Cardiac muscle cell (in vitro differentiated cells and primary cell): ENCODE measurements at regions not wholly inside any gene's neighbourhood (a gene's known extent, or its start where the extent isn't known, plus 50 kb on each side); places are given as distances from the start of the nearest gene placed in this dataset.

Experiments used
- DNase-seq, 2 donors: peaks; one replicate each; pipeline versions ENCODE4 v3.0.0 to v3.0.0-alpha.2; 2010 to 2017; ENCODE audit warnings: low read depth in 1 of 2, low spot score in 1 of 2
- H3K27ac ChIP-seq: fragments of 200-600 bp; sonication (generic); 2 replicates; pipeline ENCODE4 v1.5.1; 2016
- H3K27me3 ChIP-seq: fragments of 200-600 bp; sonication (generic); 2 replicates; pipeline ENCODE4 v1.6.0; 2016; ENCODE audit warnings: control low read depth
- H3K36me3 ChIP-seq: fragments of 200-600 bp; sonication (generic); 2 replicates; pipeline ENCODE4 v1.5.1; 2016; ENCODE audit warnings: control low read depth
- H3K4me1 ChIP-seq: fragments of 200-600 bp; sonication (generic); 2 replicates; pipeline ENCODE4 v1.8.1; 2017; ENCODE audit warnings: low read depth, mild to moderate bottlenecking, mixed run types
- H3K4me3 ChIP-seq: fragments of 200-600 bp; sonication (generic); 2 replicates; pipeline ENCODE4 v1.5.1; 2016; ENCODE audit warnings: mild to moderate bottlenecking
- H3K9me3 ChIP-seq: fragments of 200-600 bp; sonication (generic); 2 replicates; pipeline ENCODE4 v1.5.1; 2017; ENCODE audit warnings: low read depth, mild to moderate bottlenecking, control low read depth
- CTCF ChIP-seq: IDR thresholded peaks from 2 replicates; pipeline ENCODE4 v1.5.1; 2012; ENCODE audit warnings: low read depth, mild to moderate bottlenecking, low read length

GRCh38 chr12:82040987-82041743 is 282.0 kb upstream of the PPFIA2 start:
- DNase-seq, result no peak
- H3K4me3 ChIP-seq, result no peak overlapping the region
- no peaks in the 10 kb centered on the region for H3K9me3 ChIP-seq
- no peaks in the 10 kb centered on the region for H3K4me1 ChIP-seq
- no peak overlapping the region for H3K27ac ChIP-seq
- TF ChIP-seq CTCF, result no peak
- no peaks in the 10 kb centered on the region for H3K36me3 ChIP-seq
- no peaks in the 10 kb centered on the region for H3K27me3 ChIP-seq

GRCh38 chr12:82034769-82035168 is 275.6 kb upstream of the PPFIA2 start:
- no peaks in the 10 kb centered on the region for H3K36me3 ChIP-seq
- no peak overlapping the region for H3K27ac ChIP-seq
- H3K27me3 ChIP-seq, result no peaks in the 10 kb centered on the region
- no peak for DNase-seq
- no peak for TF ChIP-seq CTCF
- no peaks in the 10 kb centered on the region for H3K9me3 ChIP-seq
- H3K4me3 ChIP-seq, result no peak overlapping the region
- H3K4me1 ChIP-seq, result no peaks in the 10 kb centered on the region

- no peak overlapping the region for H3K27ac ChIP-seq
- TF ChIP-seq CTCF, result no peak
- no peaks in the 10 kb centered on the region for H3K27me3 ChIP-seq
- no peak overlapping the region for H3K4me3 ChIP-seq
- H3K36me3 ChIP-seq, result no peaks in the 10 kb centered on the region
- no peaks in the 10 kb centered on the region for H3K9me3 ChIP-seq
- DNase-seq, result no peak
- no peaks in the 10 kb centered on the region for H3K4me1 ChIP-seq
Observed at GRCh38 chr12:82029936-82030335, 270.8 kb upstream of the PPFIA2 start.

GRCh38 chr12:82028772-82029171 is 269.6 kb upstream of the PPFIA2 start:
- no peak overlapping the region for H3K4me3 ChIP-seq
- H3K27ac ChIP-seq, result no peak overlapping the region
- no peaks in the 10 kb centered on the region for H3K36me3 ChIP-seq
- DNase-seq, result no peak
- no peaks in the 10 kb centered on the region for H3K27me3 ChIP-seq
- no peak for TF ChIP-seq CTCF
- no peaks in the 10 kb centered on the region for H3K9me3 ChIP-seq
- H3K4me1 ChIP-seq, result no peaks in the 10 kb centered on the region

GRCh38 chr12:82027612-82028011 is 268.5 kb upstream of the PPFIA2 start:
- Histone ChIP-seq H3K27me3 (no peaks in the 10 kb centered on the region), H3K4me3 (no peak overlapping the region)

More at GRCh38 chr12:82027612-82028011, 268.5 kb upstream of the PPFIA2 start:
- Histone ChIP-seq H3K27ac (no peak overlapping the region), H3K9me3 (no peaks in the 10 kb centered on the region), H3K4me1 (no peaks in the 10 kb centered on the region), H3K36me3 (no peaks in the 10 kb centered on the region)
- no peak for DNase-seq
- TF ChIP-seq CTCF, result no peak
